ENCODE measurements at regions not wholly inside any gene's neighbourhood (a gene's known extent, or its start where the extent isn't known, plus 50 kb on each side); places are given as distances from the start of the nearest gene placed in this dataset.

DNA sequence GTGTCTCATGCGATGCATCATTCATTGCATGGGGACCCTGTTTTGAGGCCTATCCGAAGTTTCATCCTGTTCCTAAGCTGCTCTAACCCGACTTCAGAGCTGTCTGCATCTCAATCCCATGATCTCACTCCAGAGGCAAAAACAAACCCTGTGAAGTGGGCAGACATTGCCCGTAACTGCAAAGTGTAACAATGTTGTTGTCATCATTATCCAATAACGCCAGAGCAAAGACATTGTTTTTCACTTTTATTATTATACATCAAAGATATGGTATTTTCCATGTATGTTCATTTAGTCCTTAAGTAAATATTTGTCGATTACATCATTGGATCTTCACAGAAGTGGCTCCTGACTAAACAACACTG is 246.7 kb downstream of the KLF6 start:
- no peak for DNase-seq (ENCODE audit: extremely low read depth, low read depth)
- no peak overlapping the region for H3K4me3 ChIP-seq (replicated peaks; ENCODE audit: low read depth, low read length)
- TF ChIP-seq, protein P1, sequence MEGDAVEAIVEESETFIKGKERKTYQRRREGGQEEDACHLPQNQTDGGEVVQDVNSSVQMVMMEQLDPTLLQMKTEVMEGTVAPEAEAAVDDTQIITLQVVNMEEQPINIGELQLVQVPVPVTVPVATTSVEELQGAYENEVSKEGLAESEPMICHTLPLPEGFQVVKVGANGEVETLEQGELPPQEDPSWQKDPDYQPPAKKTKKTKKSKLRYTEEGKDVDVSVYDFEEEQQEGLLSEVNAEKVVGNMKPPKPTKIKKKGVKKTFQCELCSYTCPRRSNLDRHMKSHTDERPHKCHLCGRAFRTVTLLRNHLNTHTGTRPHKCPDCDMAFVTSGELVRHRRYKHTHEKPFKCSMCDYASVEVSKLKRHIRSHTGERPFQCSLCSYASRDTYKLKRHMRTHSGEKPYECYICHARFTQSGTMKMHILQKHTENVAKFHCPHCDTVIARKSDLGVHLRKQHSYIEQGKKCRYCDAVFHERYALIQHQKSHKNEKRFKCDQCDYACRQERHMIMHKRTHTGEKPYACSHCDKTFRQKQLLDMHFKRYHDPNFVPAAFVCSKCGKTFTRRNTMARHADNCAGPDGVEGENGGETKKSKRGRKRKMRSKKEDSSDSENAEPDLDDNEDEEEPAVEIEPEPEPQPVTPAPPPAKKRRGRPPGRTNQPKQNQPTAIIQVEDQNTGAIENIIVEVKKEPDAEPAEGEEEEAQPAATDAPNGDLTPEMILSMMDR (IDR thresholded peaks at IDR 0.05; ENCODE audit: low read depth, low read length, missing control alignments): no peak

- no peak for DNase-seq (ENCODE audit: extremely low read depth, low read depth)
- TF ChIP-seq, protein P1 (IDR thresholded peaks at IDR 0.05; ENCODE audit: low read depth, low read length, missing control alignments): no peak
- H3K4me3 ChIP-seq (replicated peaks; ENCODE audit: low read depth, low read length): no peak overlapping the region
Observed at GRCh38 chr10:3537518-3537917, 247.5 kb downstream of the KLF6 start.

DNA sequence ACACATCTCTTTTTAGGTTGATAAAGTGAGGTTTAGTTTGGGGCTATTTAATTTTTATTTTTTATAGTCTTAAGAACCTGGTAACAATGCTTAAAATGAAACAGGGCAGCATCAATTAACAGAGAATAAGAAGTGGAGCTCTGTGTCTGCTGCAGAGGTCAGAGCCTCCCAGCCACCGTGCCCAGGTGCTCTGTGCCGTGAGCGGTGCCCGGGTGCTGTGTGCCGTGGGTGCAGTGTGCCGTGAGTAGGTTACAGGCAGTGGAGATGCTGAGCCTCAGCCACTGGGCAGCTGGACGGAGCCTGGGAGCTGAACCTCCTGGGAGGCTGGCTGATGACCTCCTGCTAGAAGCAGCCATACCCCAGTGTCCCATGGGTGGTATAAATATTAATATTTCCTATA is 250.0 kb downstream of the KLF6 start:
- H3K4me3 ChIP-seq (replicated peaks; ENCODE audit: low read depth, low read length): no peak overlapping the region
- DNase-seq (ENCODE audit: extremely low read depth, low read depth): no peak
- TF ChIP-seq, protein P1 (IDR thresholded peaks at IDR 0.05; ENCODE audit: low read depth, low read length, missing control alignments): no peak

- TF ChIP-seq, protein P1 (IDR thresholded peaks at IDR 0.05; ENCODE audit: low read depth, low read length, missing control alignments): no peak
- no peak for DNase-seq (ENCODE audit: extremely low read depth, low read depth)
- H3K4me3 ChIP-seq (replicated peaks; ENCODE audit: low read depth, low read length): no peak overlapping the region
Observed at GRCh38 chr10:3534433-3534832, 250.6 kb downstream of the KLF6 start.

- TF ChIP-seq, protein P1 (IDR thresholded peaks at IDR 0.05; ENCODE audit: low read depth, low read length, missing control alignments): no peak
- no peak for DNase-seq (ENCODE audit: extremely low read depth, low read depth)
- no peak overlapping the region for H3K4me3 ChIP-seq (replicated peaks; ENCODE audit: low read depth, low read length)
Observed at GRCh38 chr10:3533296-3533695, 251.7 kb downstream of the KLF6 start.

GRCh38 chr10:3532644-3533043 is 252.4 kb downstream of the KLF6 start:
- H3K4me3 ChIP-seq (replicated peaks; ENCODE audit: low read depth, low read length): no peak overlapping the region
- no peak for DNase-seq (ENCODE audit: extremely low read depth, low read depth)
- TF ChIP-seq, protein P1 (IDR thresholded peaks at IDR 0.05; ENCODE audit: low read depth, low read length, missing control alignments): no peak

DNA sequence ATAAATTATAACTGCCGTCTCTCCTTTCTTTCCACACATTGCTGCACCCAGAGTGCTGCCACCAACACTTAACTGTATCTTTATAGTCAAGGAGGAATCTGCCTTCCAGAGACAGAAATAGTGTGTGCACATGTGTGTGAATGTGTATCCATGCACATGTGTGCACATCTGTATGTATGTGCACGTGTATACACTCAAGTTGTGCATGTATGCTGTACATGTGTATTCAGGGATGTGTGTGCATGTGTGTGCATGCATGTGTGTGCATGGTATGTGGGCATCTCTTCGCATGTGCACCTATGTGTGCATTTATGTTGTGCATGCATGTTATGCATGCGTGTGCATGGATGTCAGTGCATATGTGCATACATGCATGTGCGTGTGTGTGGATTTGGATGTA is 253.3 kb downstream of the KLF6 start:
- H3K4me3 ChIP-seq (replicated peaks; ENCODE audit: low read depth, low read length): no peak overlapping the region
- TF ChIP-seq, protein P1 (IDR thresholded peaks at IDR 0.05; ENCODE audit: low read depth, low read length, missing control alignments): no peak
- no peak for DNase-seq (ENCODE audit: extremely low read depth, low read depth)
